GM12878 (cell line): ENCODE measurements at regions not wholly inside any gene's neighbourhood (a gene's known extent, or its start where the extent isn't known, plus 50 kb on each side); places are given as distances from the start of the nearest gene placed in this dataset.

Experiments used
- ATAC-seq: fragments of 200-7000 bp; cut with Tn5 transposase; 3 replicates; pipeline ENCODE4 v1.9.1; 2020; ENCODE audit warnings: mild to moderate bottlenecking, moderate library complexity
- BruUV-seq: library from RNA; stranded (reverse); fragments of 400-500 nt; replicated peaks from 2 replicates; lab custom pipeline; 2021; lab: Mats Ljungman, UMichigan
- CTCF ChIA-PET: fragments of 300-600 bp; sonication (Branson Sonifier 250); formaldehyde crosslinking; extraction: SDS; loops from one replicate; lab custom pipeline; 2021; ENCODE audit warnings: inconsistent platforms; lab: Yijun Ruan, JAX
- POLR2A ChIA-PET: fragments of 350-600 bp; formaldehyde crosslinking; extraction: SDS; loops from one replicate; lab custom pipeline; 2021; ENCODE audit warnings: inconsistent platforms; lab: Charles Lee
- RAD21 ChIA-PET: fragments of 300-600 bp; sonication (Branson Sonifier 250); formaldehyde crosslinking; loops from one replicate; lab custom pipeline; 2023; ENCODE audit warnings: antibody characterized with exemption; ENCODE audit not compliant: unreplicated experiment; lab: Charles Lee
- SMC1A ChIA-PET: fragments of 300-600 bp; sonication (Branson Sonifier 250); formaldehyde crosslinking; loops from one replicate; lab custom pipeline; 2023; ENCODE audit not compliant: unreplicated experiment, uncharacterized antibody; lab: Charles Lee
- DNase-seq: peaks from one replicate; pipeline ENCODE4 v3.0.0-alpha.2; 2011; ENCODE audit warnings: low read depth, low spot score
- FAIRE-seq: peaks from 3 replicates; lab custom pipeline; 2011; peaks lifted over from hg19 to GRCh38; lab: Jason Lieb, UNC
- H2AFZ ChIP-seq: 2 replicates; pipeline ENCODE4 v1.6.0; 2011; ENCODE audit warnings: low read depth, low read length, control low read depth; ENCODE audit not compliant: control insufficient read depth
- H3K27ac ChIP-seq: 2 replicates; pipeline ENCODE4 v1.5.1; 2011; ENCODE audit warnings: control low read depth; ENCODE audit not compliant: control insufficient read depth, insufficient read depth
- H3K27me3 ChIP-seq, 2 experiments: replicated peaks in 1 of 2; 2 replicates each; pipeline versions ENCODE4 v1.6.0 to v1.6.1; 2011; ENCODE audit warnings: low read length in 1 of 2; ENCODE audit not compliant: control insufficient read depth in 2 of 2, insufficient read depth in 2 of 2
- H3K36me3 ChIP-seq, 2 experiments: 2 replicates each; pipeline ENCODE4 v1.5.1; 2011; ENCODE audit warnings: low read length in 1 of 2; ENCODE audit not compliant: control insufficient read depth in 2 of 2, insufficient read depth in 2 of 2
- H3K4me1 ChIP-seq: 2 replicates; pipeline ENCODE4 v1.6.1; 2011; ENCODE audit warnings: mild to moderate bottlenecking, low read length, moderate library complexity, mixed read lengths; ENCODE audit not compliant: control insufficient read depth, insufficient read depth
- H3K4me2 ChIP-seq: 2 replicates; pipeline ENCODE4 v1.6.0; 2011; ENCODE audit warnings: control low read depth; ENCODE audit not compliant: control insufficient read depth, insufficient read depth
- H3K4me3 ChIP-seq: fragments of 200-600 bp; sonication (generic); 2 replicates; pipeline ENCODE4 v1.5.1; 2016
- H3K79me2 ChIP-seq: 2 replicates; pipeline ENCODE4 v1.6.0; 2011; ENCODE audit warnings: low read length; ENCODE audit not compliant: control insufficient read depth, insufficient read depth
- H3K9ac ChIP-seq: 2 replicates; pipeline ENCODE4 v1.8.0; 2011; ENCODE audit warnings: low read length, control low read depth, mixed read lengths; ENCODE audit not compliant: control insufficient read depth, insufficient read depth
- H3K9me3 ChIP-seq: replicated peaks from 3 replicates; pipeline ENCODE4 v1.5.1; 2011; ENCODE audit warnings: mild to moderate bottlenecking, low read length; ENCODE audit not compliant: control insufficient read depth, insufficient read depth
- H4K20me1 ChIP-seq: 2 replicates; pipeline ENCODE4 v1.6.0; 2011; ENCODE audit not compliant: control insufficient read depth, insufficient read depth
- ATF2 ChIP-seq: IDR thresholded peaks from 2 replicates; pipeline ENCODE4 v1.6.1; 2012; ENCODE audit warnings: low read length, inconsistent platforms
- BHLHE40 ChIP-seq, 2 experiments: fragments of 450-650 bp in 1 of 2; IDR thresholded peaks; 2 replicates each; pipeline ENCODE4 v1.6.1; 2011 to 2017; ENCODE audit warnings: low read depth in 2 of 2, borderline replicate concordance in 1 of 2, improper control_type of control experiment in 1 of 2, low read length in 1 of 2, mild to moderate bottlenecking in 1 of 2
- CHD1 ChIP-seq: IDR thresholded peaks from 2 replicates; pipeline ENCODE4 v1.6.1; 2012; ENCODE audit warnings: low read depth, low read length, improper control_type of control experiment
- EP300 ChIP-seq, 2 experiments: fragments of 150-350 bp in 1 of 2; IDR thresholded peaks; 2 replicates each; pipeline ENCODE4 v1.6.1; 2011 to 2012; ENCODE audit warnings: low read depth in 2 of 2, low read length in 2 of 2, borderline replicate concordance in 1 of 2, improper control_type of control experiment in 1 of 2, inconsistent platforms in 1 of 2; ENCODE audit not compliant: control insufficient read depth in 1 of 2
- EZH2 ChIP-seq: IDR thresholded peaks from 2 replicates; pipeline ENCODE4 v1.6.1; 2012; ENCODE audit warnings: low read depth, mild to moderate bottlenecking, control low read depth, inconsistent platforms, low read length, borderline replicate concordance; ENCODE audit not compliant: control insufficient read depth
- IRF3 ChIP-seq: fragments of 450-650 bp; IDR thresholded peaks from 2 replicates; pipeline ENCODE4 v1.6.1; 2014; ENCODE audit warnings: mild to moderate bottlenecking
- KDM1A ChIP-seq: fragments of 200-600 bp; sonication (generic); IDR thresholded peaks from 2 replicates; pipeline ENCODE4 v1.6.1; 2016; ENCODE audit warnings: borderline replicate concordance
- MXI1 ChIP-seq: fragments of 150-350 bp; IDR thresholded peaks from 2 replicates; pipeline ENCODE4 v1.6.1; 2011; ENCODE audit warnings: low read depth, mild to moderate bottlenecking, inconsistent platforms, low read length, improper control_type of control experiment
- RB1 ChIP-seq: fragments of 450-650 bp; formaldehyde crosslinking; IDR thresholded peaks from 2 replicates; pipeline ENCODE4 v1.6.1; 2017; ENCODE audit warnings: mild to moderate bottlenecking, borderline replicate concordance
- RCOR1 ChIP-seq: conservative IDR thresholded peaks from 2 replicates; pipeline ENCODE4 v1.6.1; 2012; ENCODE audit warnings: low read depth, low read length, improper control_type of control experiment
- SKIL ChIP-seq: fragments of 450-650 bp; IDR thresholded peaks from 2 replicates; pipeline ENCODE4 v1.6.1; 2017; ENCODE audit warnings: mild to moderate bottlenecking, low read depth, inconsistent platforms; ENCODE audit not compliant: poor library complexity, severe bottlenecking
- SPI1 ChIP-seq: IDR thresholded peaks from 2 replicates; pipeline ENCODE4 v1.6.1; 2011; ENCODE audit warnings: low read depth, mild to moderate bottlenecking, low read length, moderate library complexity, borderline replicate concordance; ENCODE audit not compliant: insufficient read depth
- YBX1 ChIP-seq: fragments of 450-650 bp; IDR thresholded peaks from 2 replicates; pipeline ENCODE4 v1.6.1; 2016; ENCODE audit warnings: antibody characterized with exemption
- WGBS: methylation state at CpG from one replicate; pipeline ENCODE4 v1.1.6; 2016; ENCODE audit warnings: low lambda C conversion rate; ENCODE audit not compliant: insufficient replicate concordance, insufficient coverage; ENCODE audit errors: missing lambda C conversion rate; 5-methylcytosine and 5-hydroxymethylcytosine counted together
- in situ Hi-C: fragments of 300-500 bp; cut with MboI; formaldehyde crosslinking; loops from 9 replicates; pipeline ENCODE4 v1.14.3; 2018; ENCODE audit warnings: mixed read lengths
- intact Hi-C: fragments of 100-400 bp; cut with micrococcal nuclease; formaldehyde crosslinking; loops from one replicate; pipeline ENCODE4 v1.14.2; 2022; ENCODE audit not compliant: unreplicated experiment
- TF ChIP-seq, protein P1 (sequence below), 3 experiments: IDR thresholded peaks in 2 of 3; conservative IDR thresholded peaks in 1 of 3; 2 replicates each; pipeline ENCODE4 v1.5.1; 2011; ENCODE audit warnings: low read depth in 3 of 3, low read length in 3 of 3, mild to moderate bottlenecking in 3 of 3, control low read depth in 2 of 3, moderate library complexity in 2 of 3, inconsistent platforms in 1 of 3, mixed read lengths in 1 of 3; ENCODE audit not compliant: control insufficient read depth in 2 of 3, insufficient read depth in 1 of 3; ENCODE audit errors: extremely low read depth in 1 of 3

GRCh38 chr17:63370696-63371095 is 75.4 kb downstream of the CYB561 start:
- DNase-seq: no peak
- in situ Hi-C loops: no loop called here
- CTCF ChIA-PET: no interaction called here
- Histone ChIP-seq H3K9me3 (no peaks in the 10 kb centered on the region), H3K36me3 (no peaks in the 10 kb centered on the region), H3K9ac (no peak overlapping the region), H3K27me3 (no peaks in the 10 kb centered on the region; a peak in 1 of 4 replicates), H3K4me3 (no peak overlapping the region), H4K20me1 (no peaks in the 10 kb centered on the region), H2AFZ (no peak overlapping the region), H3K4me2 (no peak overlapping the region), H3K79me2 (no peaks in the 10 kb centered on the region), H3K4me1 (no peaks in the 10 kb centered on the region), H3K27ac (no peak overlapping the region)
- no TSS peak for BruUV-seq
- ATAC-seq: no peak
- WGBS: 18% methylated on average over 8 of the region's 8 CpGs
- no peak for FAIRE-seq
- intact Hi-C loops: no loop called here
- RAD21 ChIA-PET: no interaction called here
- POLR2A ChIA-PET: no interaction called here
- SMC1A ChIA-PET: interaction anchor here (0.7 kb wide), 1 partner anchor 140 kb away, joined by 3 read pairs; no protein-coding TSS in a partner anchor
- TF ChIP-seq SPI1 (no peak), MXI1 (no peak), EZH2 (no peak), YBX1 (no peak), KDM1A (no peak), EP300 (IDR thresholded peaks at IDR 0.05; ENCODE audit: borderline replicate concordance in 1 of 2, control insufficient read depth in 1 of 2, low read depth in 2 of 2, low read length in 2 of 2) (no peak), CHD1 (no peak), SKIL (no peak), IRF3 (no peak), ATF2 (no peak), RB1 (no peak), RCOR1 (no peak), BHLHE40 (IDR thresholded peaks at IDR 0.05; ENCODE audit: borderline replicate concordance in 1 of 2, low read depth in 2 of 2, low read length in 1 of 2) (no peak)
- TF ChIP-seq, protein P1, sequence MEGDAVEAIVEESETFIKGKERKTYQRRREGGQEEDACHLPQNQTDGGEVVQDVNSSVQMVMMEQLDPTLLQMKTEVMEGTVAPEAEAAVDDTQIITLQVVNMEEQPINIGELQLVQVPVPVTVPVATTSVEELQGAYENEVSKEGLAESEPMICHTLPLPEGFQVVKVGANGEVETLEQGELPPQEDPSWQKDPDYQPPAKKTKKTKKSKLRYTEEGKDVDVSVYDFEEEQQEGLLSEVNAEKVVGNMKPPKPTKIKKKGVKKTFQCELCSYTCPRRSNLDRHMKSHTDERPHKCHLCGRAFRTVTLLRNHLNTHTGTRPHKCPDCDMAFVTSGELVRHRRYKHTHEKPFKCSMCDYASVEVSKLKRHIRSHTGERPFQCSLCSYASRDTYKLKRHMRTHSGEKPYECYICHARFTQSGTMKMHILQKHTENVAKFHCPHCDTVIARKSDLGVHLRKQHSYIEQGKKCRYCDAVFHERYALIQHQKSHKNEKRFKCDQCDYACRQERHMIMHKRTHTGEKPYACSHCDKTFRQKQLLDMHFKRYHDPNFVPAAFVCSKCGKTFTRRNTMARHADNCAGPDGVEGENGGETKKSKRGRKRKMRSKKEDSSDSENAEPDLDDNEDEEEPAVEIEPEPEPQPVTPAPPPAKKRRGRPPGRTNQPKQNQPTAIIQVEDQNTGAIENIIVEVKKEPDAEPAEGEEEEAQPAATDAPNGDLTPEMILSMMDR (IDR thresholded peaks at IDR 0.05 in 2 of 3, conservative IDR thresholded peaks at IDR 0.05 in 1 of 3; ENCODE audit: control insufficient read depth in 2 of 3, extremely low read depth in 1 of 3, insufficient read depth in 1 of 3, low read depth in 3 of 3, low read length in 3 of 3): no peak
